Activated CD8-positive, alpha-beta T cell treated with anti-CD3 and anti-CD28 coated beads for 36 hours (primary cell): ENCODE measurements at regions not wholly inside any gene's neighbourhood (a gene's known extent, or its start where the extent isn't known, plus 50 kb on each side); places are given as distances from the start of the nearest gene placed in this dataset.

Source experiments
- ATAC-seq: fragments of 200-7000 bp; cut with Tn5 transposase; one replicate; pipeline ENCODE4 v1.10.0; 2021; ENCODE audit warnings: mild to moderate bottlenecking, moderate library complexity
- CTCF ChIA-PET: fragments of 350-600 bp; sonication (Branson Sonifier 250); formaldehyde crosslinking; loops from one replicate; lab custom pipeline; 2021; ENCODE audit warnings: antibody characterized with exemption; lab: Charles Lee
- POLR2A ChIA-PET: fragments of 350-600 bp; sonication (Branson Sonifier 250); formaldehyde crosslinking; loops from one replicate; lab custom pipeline; 2021; ENCODE audit warnings: antibody characterized with exemption; lab: Charles Lee
- DNase-seq: peaks from one replicate; pipeline ENCODE4 v3.0.0-alpha.2; 2020
- H3K27ac Mint-ChIP-seq: one replicate; pipeline ENCODE4 v1.8.0; 2021; ENCODE audit warnings: mild to moderate bottlenecking, mixed read lengths
- H3K27me3 Mint-ChIP-seq: one replicate; pipeline ENCODE4 v1.8.0; 2021; ENCODE audit warnings: mixed read lengths
- H3K36me3 Mint-ChIP-seq: one replicate; pipeline ENCODE4 v1.8.0; 2021; ENCODE audit warnings: low read depth, mixed read lengths
- H3K4me1 Mint-ChIP-seq: one replicate; pipeline ENCODE4 v1.8.0; 2021; ENCODE audit warnings: low read depth, mixed read lengths
- H3K4me3 Mint-ChIP-seq: one replicate; pipeline ENCODE4 v1.8.0; 2021; ENCODE audit warnings: mild to moderate bottlenecking, moderate library complexity, mixed read lengths
- H3K9me3 Mint-ChIP-seq: one replicate; pipeline ENCODE4 v1.8.0; 2021; ENCODE audit warnings: mixed read lengths
- intact Hi-C: fragments of 100-400 bp; cut with micrococcal nuclease; formaldehyde crosslinking; loops from one replicate; pipeline ENCODE4 v1.10.0; 2022
- TF ChIP-seq, protein P1 (sequence below): fragments of 200-600 bp; IDR thresholded peaks from one replicate; pipeline ENCODE4 v1.8.0; 2022; ENCODE audit warnings: antibody characterized with exemption, mild to moderate bottlenecking

DNA sequence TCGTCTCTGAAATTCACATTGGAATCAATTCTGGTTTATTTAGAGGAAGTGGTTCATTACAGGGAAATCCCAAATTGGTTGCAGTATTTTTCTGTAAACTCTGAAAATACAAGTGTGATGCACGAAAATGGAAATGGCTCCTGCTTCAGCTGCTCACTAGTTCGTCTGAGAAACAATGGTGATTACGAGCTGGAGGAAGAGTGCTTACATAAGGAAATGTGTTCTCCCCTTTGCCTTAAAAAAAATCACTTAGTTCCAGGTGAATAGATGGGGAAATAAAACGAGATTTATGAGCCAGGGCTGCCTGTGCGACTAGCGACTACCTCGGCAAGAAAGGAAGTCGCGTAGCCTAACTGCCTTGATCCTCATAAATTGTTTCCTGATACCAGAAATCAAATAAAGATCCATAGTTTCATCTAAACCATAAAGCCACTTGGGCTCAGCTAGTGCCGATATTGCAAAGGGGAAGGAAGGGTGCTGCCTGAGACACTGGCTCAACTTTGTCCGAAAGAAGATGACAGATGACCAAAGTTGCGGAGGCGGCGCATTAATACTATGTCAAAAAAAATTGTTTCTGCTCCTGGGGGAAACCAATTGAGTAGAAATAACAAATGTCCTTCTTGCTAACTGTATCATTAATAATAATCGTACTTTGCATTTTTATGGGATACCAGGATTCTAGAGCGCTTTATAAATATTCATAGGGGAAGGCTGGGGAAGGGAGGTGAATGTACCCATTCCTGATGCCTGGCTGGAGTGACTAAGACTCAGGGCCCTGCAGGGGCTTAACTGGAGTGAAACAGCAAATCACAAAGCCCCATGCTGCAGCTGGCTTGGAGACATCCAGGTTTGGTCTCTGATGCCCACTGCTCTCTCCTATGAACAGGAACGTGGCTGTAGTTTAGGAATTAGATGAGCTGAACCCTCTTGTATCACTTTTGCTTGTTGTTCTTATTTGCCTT is 185.7 kb downstream of the BLID start:
- Mint-ChIP-seq H3K27ac (no peak overlapping the region), H3K36me3 (no peaks in the 10 kb centered on the region), H3K27me3 (peaks cover 23% of the 10 kb centered on the region), H3K4me3 (no peak overlapping the region), H3K9me3 (no peaks in the 10 kb centered on the region), H3K4me1 (no peaks in the 10 kb centered on the region)
- intact Hi-C loops, result no loop called here
- ChIA-PET CTCF (no interaction called here), POLR2A (no interaction called here)
- ATAC-seq, result no peak
- DNase-seq, result no peak
- TF ChIP-seq, protein P1, sequence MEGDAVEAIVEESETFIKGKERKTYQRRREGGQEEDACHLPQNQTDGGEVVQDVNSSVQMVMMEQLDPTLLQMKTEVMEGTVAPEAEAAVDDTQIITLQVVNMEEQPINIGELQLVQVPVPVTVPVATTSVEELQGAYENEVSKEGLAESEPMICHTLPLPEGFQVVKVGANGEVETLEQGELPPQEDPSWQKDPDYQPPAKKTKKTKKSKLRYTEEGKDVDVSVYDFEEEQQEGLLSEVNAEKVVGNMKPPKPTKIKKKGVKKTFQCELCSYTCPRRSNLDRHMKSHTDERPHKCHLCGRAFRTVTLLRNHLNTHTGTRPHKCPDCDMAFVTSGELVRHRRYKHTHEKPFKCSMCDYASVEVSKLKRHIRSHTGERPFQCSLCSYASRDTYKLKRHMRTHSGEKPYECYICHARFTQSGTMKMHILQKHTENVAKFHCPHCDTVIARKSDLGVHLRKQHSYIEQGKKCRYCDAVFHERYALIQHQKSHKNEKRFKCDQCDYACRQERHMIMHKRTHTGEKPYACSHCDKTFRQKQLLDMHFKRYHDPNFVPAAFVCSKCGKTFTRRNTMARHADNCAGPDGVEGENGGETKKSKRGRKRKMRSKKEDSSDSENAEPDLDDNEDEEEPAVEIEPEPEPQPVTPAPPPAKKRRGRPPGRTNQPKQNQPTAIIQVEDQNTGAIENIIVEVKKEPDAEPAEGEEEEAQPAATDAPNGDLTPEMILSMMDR, result no peak

DNA sequence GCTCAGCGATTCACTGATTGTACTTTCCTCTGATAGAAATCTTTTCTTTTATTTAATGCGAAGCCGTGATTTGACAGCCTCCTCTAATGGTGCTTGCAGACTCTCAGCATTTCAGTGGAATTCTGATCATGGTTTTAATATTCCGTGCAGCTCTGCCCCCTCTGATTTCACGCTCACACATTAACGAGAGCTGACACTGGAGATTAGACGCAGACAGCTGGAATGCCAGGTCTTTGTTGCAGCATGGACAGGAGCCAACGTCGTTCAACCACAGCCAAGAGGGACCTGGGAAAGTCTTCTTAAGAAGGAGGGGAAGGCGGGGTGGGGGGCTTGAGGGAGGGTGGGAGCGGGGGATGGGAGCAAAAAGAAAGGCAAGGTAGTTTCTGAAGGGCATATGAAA is 186.4 kb downstream of the BLID start:
- H3K9me3 Mint-ChIP-seq, result no peaks in the 10 kb centered on the region
- intact Hi-C loops, result no loop called here

DNA sequence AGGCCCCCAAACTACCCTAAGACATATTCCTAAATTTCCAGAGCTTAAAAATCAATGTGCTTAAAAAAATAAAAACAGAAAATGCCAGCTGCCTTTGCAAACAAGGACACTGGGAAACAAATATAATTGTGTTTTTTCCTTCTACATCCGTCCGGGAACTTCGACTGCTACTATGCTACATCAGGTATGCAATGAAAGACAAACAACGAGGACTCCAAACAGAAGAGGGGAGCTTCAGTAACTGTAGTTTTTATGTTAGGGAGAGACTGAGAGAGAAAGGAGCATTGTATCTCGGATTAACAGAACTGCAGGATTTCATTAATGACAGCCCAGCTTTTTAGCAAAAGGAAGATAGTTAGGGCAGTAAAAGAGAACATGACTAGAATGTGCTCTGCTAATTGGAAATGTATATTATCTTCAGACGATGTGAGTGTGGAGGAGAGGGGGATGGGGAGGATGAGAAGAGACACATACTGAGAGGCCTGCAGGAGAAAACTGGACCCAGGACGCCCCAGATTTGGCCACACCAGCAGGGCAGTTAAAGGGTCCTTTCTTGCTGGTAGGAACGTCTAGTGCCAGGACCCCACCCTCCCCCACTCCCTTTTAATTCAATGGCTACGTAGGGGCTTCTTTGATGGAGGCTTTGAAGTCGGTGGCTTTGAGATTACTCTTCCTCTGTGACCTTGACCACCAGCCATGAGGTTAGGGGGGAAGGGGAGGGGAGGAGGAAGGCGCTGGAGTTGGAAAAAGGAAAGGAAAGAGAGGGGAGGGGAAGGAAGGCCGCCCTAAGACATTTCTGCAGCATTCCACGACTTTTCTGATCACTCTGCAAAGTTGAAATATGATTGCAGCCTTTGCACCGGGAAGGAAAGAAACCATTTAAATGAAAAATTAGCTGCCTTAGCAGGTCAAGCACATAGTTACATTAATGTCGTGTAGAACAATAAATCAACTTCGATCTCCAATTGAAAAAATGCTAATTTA is 187.1 kb downstream of the BLID start:
- Mint-ChIP-seq H3K27me3 (peaks cover 27% of the 10 kb centered on the region), H3K36me3 (no peaks in the 10 kb centered on the region), H3K27ac (no peak overlapping the region), H3K4me3 (no peak overlapping the region), H3K9me3 (no peaks in the 10 kb centered on the region), H3K4me1 (no peaks in the 10 kb centered on the region)
- POLR2A ChIA-PET, result no interaction called here
- CTCF ChIA-PET, result no interaction called here
- DNase-seq (no peak), ATAC-seq (no peak)
- intact Hi-C loops, result no loop called here
- TF ChIP-seq, protein P1, result no peak

More for the DNA sequence above, 186.4 kb downstream of the BLID start:
- H3K27me3 Mint-ChIP-seq, result peaks cover 25% of the 10 kb centered on the region
- POLR2A ChIA-PET, result no interaction called here
- TF ChIP-seq, protein P1, result no peak
- CTCF ChIA-PET, result no interaction called here
- no peaks in the 10 kb centered on the region for H3K36me3 Mint-ChIP-seq
- H3K4me3 Mint-ChIP-seq, result no peak overlapping the region
- DNase-seq (no peak), ATAC-seq (no peak)
- H3K27ac Mint-ChIP-seq, result no peak overlapping the region
- no peaks in the 10 kb centered on the region for H3K4me1 Mint-ChIP-seq

DNA sequence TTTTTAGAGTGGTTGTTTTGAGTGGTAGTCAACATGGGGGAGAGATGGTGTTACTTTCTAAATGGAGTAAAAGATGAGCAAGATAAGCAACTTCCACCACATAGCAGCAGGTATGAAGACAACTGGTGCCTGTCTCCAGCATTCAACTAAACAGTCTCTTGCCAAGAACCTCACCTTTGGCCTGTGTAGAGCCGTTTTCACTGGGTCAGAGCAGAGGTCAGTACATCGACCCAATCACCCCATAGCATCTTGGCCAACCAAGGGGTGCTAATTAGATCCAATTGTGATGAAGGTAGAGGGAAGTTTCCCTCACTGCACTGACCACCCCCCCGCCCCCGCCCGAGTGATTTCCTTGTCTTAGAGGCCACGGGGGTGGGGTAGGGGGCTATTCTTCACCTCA is 188.2 kb downstream of the BLID start:
- TF ChIP-seq, protein P1, result no peak
- H3K27me3 Mint-ChIP-seq, result peaks cover 25% of the 10 kb centered on the region
- DNase-seq (no peak), ATAC-seq (no peak)
- POLR2A ChIA-PET, result no interaction called here
- no peak overlapping the region for H3K4me3 Mint-ChIP-seq
- H3K9me3 Mint-ChIP-seq, result no peaks in the 10 kb centered on the region
- no peak overlapping the region for H3K27ac Mint-ChIP-seq
- intact Hi-C loops, result no loop called here
- H3K36me3 Mint-ChIP-seq, result no peaks in the 10 kb centered on the region
- H3K4me1 Mint-ChIP-seq, result no peaks in the 10 kb centered on the region
- CTCF ChIA-PET, result no interaction called here
